Mononuclear cell (primary cell): ENCODE measurements at regions not wholly inside any gene's neighbourhood (a gene's known extent, or its start where the extent isn't known, plus 50 kb on each side); places are given as distances from the start of the nearest gene placed in this dataset.

Experiments used
- H3K27me3 ChIP-seq: 2 replicates; pipeline ENCODE4 v1.6.0; 2011; ENCODE audit warnings: low read length, control low read depth; ENCODE audit not compliant: insufficient read depth
- H3K4me1 ChIP-seq: 2 replicates; pipeline ENCODE4 v1.5.1; 2011; ENCODE audit warnings: mild to moderate bottlenecking, low read length, control low read depth; ENCODE audit not compliant: insufficient read depth
- H3K4me3 ChIP-seq: 2 replicates; pipeline ENCODE4 v1.5.1; 2011; ENCODE audit warnings: mild to moderate bottlenecking, low read length, moderate library complexity
- H3K9me3 ChIP-seq: 2 replicates; pipeline ENCODE4 v1.5.1; 2011; ENCODE audit warnings: low read depth, mild to moderate bottlenecking, control low read depth, low read length

GRCh38 chr7:68642727-68643126 lies 955.5 kb upstream of the AUTS2 start:
- H3K4me3 ChIP-seq, result no peak overlapping the region
- no peaks in the 10 kb centered on the region for H3K27me3 ChIP-seq
- peaks cover 6% of the 10 kb centered on the region for H3K9me3 ChIP-seq
- no peaks in the 10 kb centered on the region for H3K4me1 ChIP-seq

- no peak overlapping the region for H3K4me3 ChIP-seq
- H3K27me3 ChIP-seq, result no peaks in the 10 kb centered on the region
- no peaks in the 10 kb centered on the region for H3K9me3 ChIP-seq
- no peaks in the 10 kb centered on the region for H3K4me1 ChIP-seq
These were observed 934.9 kb upstream of the AUTS2 start for GRCh38 chr7:68663392-68663791.

- Histone ChIP-seq H3K9me3 (no peaks in the 10 kb centered on the region), H3K4me1 (no peaks in the 10 kb centered on the region), H3K27me3 (no peaks in the 10 kb centered on the region), H3K4me3 (no peak overlapping the region)
These were observed 927.2 kb upstream of the AUTS2 start for GRCh38 chr7:68671046-68671445.

- Histone ChIP-seq H3K27me3 (no peaks in the 10 kb centered on the region), H3K9me3 (no peaks in the 10 kb centered on the region), H3K4me1 (no peaks in the 10 kb centered on the region), H3K4me3 (no peak overlapping the region)
These were observed 926.6 kb upstream of the AUTS2 start for GRCh38 chr7:68671671-68672070.

GRCh38 chr7:68674826-68675225 lies 923.4 kb upstream of the AUTS2 start:
- no peaks in the 10 kb centered on the region for H3K4me1 ChIP-seq
- no peaks in the 10 kb centered on the region for H3K9me3 ChIP-seq
- H3K4me3 ChIP-seq, result no peak overlapping the region
- no peaks in the 10 kb centered on the region for H3K27me3 ChIP-seq

- H3K9me3 ChIP-seq, result no peaks in the 10 kb centered on the region
- no peak overlapping the region for H3K4me3 ChIP-seq
These were observed 921.3 kb upstream of the AUTS2 start for GRCh38 chr7:68676813-68677535.

GRCh38 chr7:68678196-68678595 lies 920.1 kb upstream of the AUTS2 start:
- Histone ChIP-seq H3K27me3 (no peaks in the 10 kb centered on the region), H3K9me3 (no peaks in the 10 kb centered on the region), H3K4me3 (no peak overlapping the region), H3K4me1 (no peaks in the 10 kb centered on the region)

More at GRCh38 chr7:68676813-68677535, 921.3 kb upstream of the AUTS2 start:
- Histone ChIP-seq H3K27me3 (no peaks in the 10 kb centered on the region), H3K4me1 (no peaks in the 10 kb centered on the region)

- Histone ChIP-seq H3K4me3 (no peak overlapping the region), H3K9me3 (no peaks in the 10 kb centered on the region)
These were observed 918.6 kb upstream of the AUTS2 start for GRCh38 chr7:68679459-68680234.

GRCh38 chr7:68680235-68680872 lies 917.9 kb upstream of the AUTS2 start:
- Histone ChIP-seq H3K27me3 (no peaks in the 10 kb centered on the region), H3K4me3 (no peak overlapping the region), H3K4me1 (no peaks in the 10 kb centered on the region), H3K9me3 (no peaks in the 10 kb centered on the region)

More at GRCh38 chr7:68679459-68680234, 918.6 kb upstream of the AUTS2 start:
- Histone ChIP-seq H3K27me3 (no peaks in the 10 kb centered on the region), H3K4me1 (no peaks in the 10 kb centered on the region)

GRCh38 chr7:68682910-68683309 lies 915.4 kb upstream of the AUTS2 start:
- Histone ChIP-seq H3K4me3 (no peak overlapping the region), H3K9me3 (no peaks in the 10 kb centered on the region), H3K27me3 (no peaks in the 10 kb centered on the region), H3K4me1 (no peaks in the 10 kb centered on the region)

- H3K4me1 ChIP-seq, result no peaks in the 10 kb centered on the region
- no peaks in the 10 kb centered on the region for H3K27me3 ChIP-seq
- no peaks in the 10 kb centered on the region for H3K9me3 ChIP-seq
- no peak overlapping the region for H3K4me3 ChIP-seq
These were observed 913.9 kb upstream of the AUTS2 start for GRCh38 chr7:68684246-68684839.

- Histone ChIP-seq H3K4me1 (no peaks in the 10 kb centered on the region), H3K27me3 (no peaks in the 10 kb centered on the region), H3K9me3 (no peaks in the 10 kb centered on the region), H3K4me3 (no peak overlapping the region)
These were observed 913.3 kb upstream of the AUTS2 start for GRCh38 chr7:68684996-68685395.

- no peak overlapping the region for H3K4me3 ChIP-seq
- H3K4me1 ChIP-seq, result no peaks in the 10 kb centered on the region
- no peaks in the 10 kb centered on the region for H3K27me3 ChIP-seq
- H3K9me3 ChIP-seq, result no peaks in the 10 kb centered on the region
These were observed 909.7 kb upstream of the AUTS2 start for GRCh38 chr7:68688416-68689086.

- no peaks in the 10 kb centered on the region for H3K9me3 ChIP-seq
- no peaks in the 10 kb centered on the region for H3K4me1 ChIP-seq
- H3K27me3 ChIP-seq, result no peaks in the 10 kb centered on the region
- H3K4me3 ChIP-seq, result no peak overlapping the region
These were observed 909.2 kb upstream of the AUTS2 start for GRCh38 chr7:68689087-68689433.
